Hematopoietic multipotent progenitor cell treated with erythropoietin and hydrocortisone succinate and interleukin-3 and kit ligand, for 8 days (in vitro differentiated cells): ENCODE measurements at regions not wholly inside any gene's neighbourhood (a gene's known extent, or its start where the extent isn't known, plus 50 kb on each side); places are given as distances from the start of the nearest gene placed in this dataset.

Experiments
- DNase-seq: peaks from one replicate; pipeline ENCODE4 v3.0.0-alpha.2; 2015

- DNase-seq: no peak
These were observed 1414.0 kb upstream of the AGA start for GRCh38 chr4:178856139-178856800.

GRCh38 chr4:178871476-178871875, 1429.2 kb upstream of the AGA start:
- DNase-seq: no peak

DNA sequence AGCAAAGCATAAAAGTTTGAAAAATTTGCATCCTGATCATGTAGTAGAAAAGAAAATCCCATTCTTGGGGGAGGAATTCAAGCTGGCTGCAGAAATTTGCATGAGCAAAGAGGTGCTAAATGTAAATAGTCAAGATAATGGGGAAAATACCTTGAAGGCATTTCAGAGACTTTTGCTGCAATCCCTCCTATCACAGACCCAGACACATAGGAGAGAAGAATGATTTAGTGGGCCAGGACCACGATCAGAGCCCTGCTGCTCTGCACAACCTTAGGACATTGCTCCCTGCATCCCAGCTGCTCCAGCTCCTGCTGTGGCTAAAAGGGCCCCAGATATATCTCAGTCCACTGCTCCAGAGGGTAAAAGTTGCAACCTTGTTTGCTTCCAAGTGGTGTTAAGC, 1439.7 kb upstream of the AGA start:
- no peak for DNase-seq

- DNase-seq: no peak
These were observed 1451.9 kb upstream of the AGA start for GRCh38 chr4:178894126-178894525.

DNA sequence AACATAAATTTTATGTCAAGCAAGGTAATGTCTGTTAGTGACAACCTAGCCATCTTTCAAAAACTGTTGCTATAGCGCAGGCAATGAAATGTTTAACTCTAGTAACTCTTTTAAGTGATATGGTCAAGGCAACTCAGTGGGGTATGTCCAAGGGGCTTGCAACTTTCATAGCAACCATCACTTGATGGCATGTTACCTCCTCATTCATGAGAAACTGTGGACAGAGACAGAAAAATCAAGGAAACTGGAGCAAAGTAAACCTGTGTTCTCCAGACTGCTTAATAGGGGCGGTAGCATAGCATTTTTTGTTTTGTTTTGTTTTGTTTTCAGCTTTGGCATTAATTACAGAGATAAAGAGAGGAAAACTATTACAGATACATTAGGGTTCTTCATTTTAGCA, 1456.8 kb upstream of the AGA start:
- no peak for DNase-seq

GRCh38 chr4:178917756-178918155, 1475.5 kb upstream of the AGA start:
- no peak for DNase-seq

- DNase-seq: no peak
These were observed 1494.9 kb upstream of the AGA start for GRCh38 chr4:178937130-178937529.

GRCh38 chr4:178941975-178942374, 1499.7 kb upstream of the AGA start:
- no peak for DNase-seq

GRCh38 chr4:178953447-178954120, 1511.3 kb upstream of the AGA start:
- DNase-seq: no peak

- no peak for DNase-seq
These were observed 1513.4 kb upstream of the AGA start for GRCh38 chr4:178955614-178956013.

- DNase-seq: no peak
These were observed 1516.6 kb upstream of the AGA start for GRCh38 chr4:178958725-178959440.

DNA sequence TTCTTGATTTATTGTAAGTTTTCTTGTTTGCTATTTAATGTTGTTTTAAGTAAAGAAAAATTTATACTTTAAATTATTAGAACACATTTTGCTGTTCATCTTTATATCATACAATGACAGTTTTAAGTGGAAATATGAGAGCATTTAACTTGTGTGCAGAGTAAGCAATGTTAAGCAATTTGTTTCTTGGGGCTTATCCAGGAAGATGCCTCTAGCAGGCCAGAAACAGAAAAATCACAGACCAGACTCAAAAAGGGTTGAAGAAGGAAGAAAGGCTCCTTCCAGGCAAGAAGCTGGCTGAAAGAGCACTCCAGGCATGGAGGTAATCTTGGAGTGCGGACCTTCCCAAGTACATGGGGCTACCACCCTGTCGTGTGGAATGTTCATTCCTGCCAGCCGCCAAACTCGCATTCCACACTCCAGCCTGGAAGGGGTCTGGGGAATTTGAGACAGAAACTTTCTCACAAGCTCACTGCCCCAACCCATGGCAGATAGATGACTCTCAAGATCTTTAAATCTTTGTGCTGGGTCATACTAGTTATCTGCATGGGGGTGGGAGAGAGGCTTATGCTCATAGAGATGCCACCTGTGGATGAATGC, 1521.3 kb upstream of the AGA start:
- DNase-seq: no peak

DNA sequence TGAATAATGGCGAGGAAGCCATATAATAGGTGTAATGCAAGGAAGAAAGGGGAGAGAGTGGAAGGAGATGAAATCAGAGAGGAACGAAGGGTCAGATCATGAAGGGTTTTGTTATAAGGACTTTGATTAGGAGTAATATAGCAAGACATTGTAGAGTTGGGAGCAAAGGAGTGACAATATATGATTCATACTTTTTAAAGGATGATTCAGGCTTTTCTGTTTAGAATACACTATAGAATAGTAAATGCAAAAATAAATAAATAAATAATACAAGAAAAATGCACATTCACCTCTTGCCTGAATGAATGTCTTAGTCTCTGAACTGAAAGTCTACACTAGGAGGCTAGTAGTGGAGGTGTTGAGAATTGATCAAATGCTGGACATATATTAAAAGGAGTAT, 1524.4 kb upstream of the AGA start:
- DNase-seq: no peak

- no peak for DNase-seq
These were observed 1528.3 kb upstream of the AGA start for GRCh38 chr4:178970433-178971140.

GRCh38 chr4:178976861-178977260, 1534.6 kb upstream of the AGA start:
- DNase-seq: no peak

DNA sequence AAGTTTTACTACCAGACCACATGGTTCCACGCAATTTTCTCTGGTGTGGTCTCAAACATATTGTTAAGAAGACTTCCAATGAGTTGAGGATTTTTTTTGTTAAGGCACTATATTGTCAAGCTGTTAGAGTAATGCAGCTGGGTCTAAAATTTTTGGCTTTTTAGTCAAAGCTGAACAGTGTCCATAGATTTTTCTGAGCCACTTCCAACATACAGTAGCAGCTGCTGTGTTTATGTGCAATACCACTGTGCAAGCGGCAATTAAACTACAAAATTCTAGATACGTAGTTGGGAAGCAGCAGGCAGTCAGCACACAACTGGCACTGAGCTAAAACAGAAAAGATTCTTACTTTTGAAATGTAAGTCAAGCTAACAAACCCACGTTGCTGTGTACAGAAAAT, 1551.1 kb upstream of the AGA start:
- no peak for DNase-seq

GRCh38 chr4:179001918-179002317, 1559.7 kb upstream of the AGA start:
- no peak for DNase-seq

DNA sequence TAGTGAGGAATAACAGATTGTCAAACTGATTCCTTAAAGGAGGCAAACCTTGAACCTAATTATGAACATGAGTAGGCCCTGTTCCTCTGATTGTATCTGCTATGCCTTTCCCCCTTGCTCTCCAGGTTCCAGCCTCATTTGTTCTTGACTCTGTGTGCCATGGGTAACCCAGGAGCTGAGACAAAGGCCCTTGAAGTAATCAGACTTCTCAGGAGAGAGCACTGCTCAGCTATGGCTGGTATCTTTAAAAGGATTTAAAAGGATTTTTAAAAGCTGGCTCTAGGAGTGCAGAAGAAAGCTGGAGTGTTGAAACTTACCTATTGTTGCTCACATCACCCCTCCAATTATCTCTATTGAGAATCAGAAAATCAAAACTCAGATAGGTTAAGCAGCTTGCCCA, 1565.5 kb upstream of the AGA start:
- no peak for DNase-seq

GRCh38 chr4:179017581-179017980, 1575.3 kb upstream of the AGA start:
- DNase-seq: no peak

GRCh38 chr4:179027569-179027968, 1585.3 kb upstream of the AGA start:
- no peak for DNase-seq

DNA sequence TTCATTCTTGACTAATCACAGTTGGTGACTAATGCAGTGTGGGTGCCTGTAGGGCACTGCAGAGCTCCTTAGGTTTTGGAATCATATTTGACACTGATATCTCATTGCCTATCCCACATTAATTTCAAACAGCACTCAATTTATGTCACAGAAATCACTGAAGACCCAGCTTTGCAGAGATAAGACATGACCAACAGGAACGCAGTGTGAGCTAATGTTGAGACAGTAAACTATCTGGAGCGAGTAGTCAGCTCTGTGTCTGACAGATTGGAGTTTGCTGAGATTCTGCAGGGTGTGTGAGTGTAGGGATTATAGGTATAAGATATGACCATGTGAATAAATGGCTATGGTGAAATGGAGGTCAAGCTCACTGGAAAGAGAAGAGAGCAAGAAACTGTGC, 1586.1 kb upstream of the AGA start:
- DNase-seq: no peak

DNA sequence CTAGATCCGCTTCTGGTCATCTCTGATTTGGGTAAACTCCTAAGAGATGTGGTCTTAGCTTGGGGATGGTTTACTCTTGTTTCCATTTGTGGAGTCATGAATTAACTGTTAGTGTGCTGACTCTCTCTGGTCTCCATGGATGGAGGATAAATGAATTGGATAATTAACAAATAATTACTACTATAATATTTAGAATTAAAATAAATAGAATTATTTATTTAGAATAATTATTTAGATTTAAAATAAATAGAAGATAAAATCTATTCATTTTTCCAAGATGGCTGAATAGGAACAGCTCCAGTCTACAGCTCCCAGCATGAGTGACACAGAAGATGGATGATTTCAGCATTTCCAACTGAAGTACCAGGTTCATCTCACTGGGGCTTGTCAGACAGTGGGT, 1587.4 kb upstream of the AGA start:
- DNase-seq: no peak

GRCh38 chr4:179040259-179040658, 1598.0 kb upstream of the AGA start:
- DNase-seq: no peak
